Trophoblast cell (in vitro differentiated cells and primary cell): ENCODE measurements at regions not wholly inside any gene's neighbourhood (a gene's known extent, or its start where the extent isn't known, plus 50 kb on each side); places are given as distances from the start of the nearest gene placed in this dataset.
"Not testable (repeated sequence)": the region's sequence is repeated elsewhere in the genome, so short reads cannot be mapped to it uniquely, and the experiment has no call there.

Experiments used
- DNase-seq, 2 donors: peaks; one replicate each; pipeline ENCODE4 v3.0.0-alpha.2; 2016
- H2AFZ ChIP-seq: 2 replicates; pipeline ENCODE4 v1.6.1; 2013; ENCODE audit warnings: low read length, moderate library complexity, mild to moderate bottlenecking; ENCODE audit not compliant: insufficient read depth, poor library complexity
- H2AK5ac ChIP-seq: 2 replicates; pipeline ENCODE4 v1.6.1; 2013; ENCODE audit warnings: mild to moderate bottlenecking, low read length
- H2BK120ac ChIP-seq: 2 replicates; pipeline ENCODE4 v1.6.1; 2013; ENCODE audit warnings: low read length, mild to moderate bottlenecking, moderate library complexity; ENCODE audit not compliant: insufficient read depth, poor library complexity
- H2BK12ac ChIP-seq: 2 replicates; pipeline ENCODE4 v1.6.1; 2013; ENCODE audit warnings: mild to moderate bottlenecking, low read length, moderate library complexity
- H2BK5ac ChIP-seq: 2 replicates; pipeline ENCODE4 v1.6.1; 2013; ENCODE audit warnings: low read length, low read depth, moderate library complexity, mild to moderate bottlenecking; ENCODE audit not compliant: poor library complexity
- H3K14ac ChIP-seq: 2 replicates; pipeline ENCODE4 v1.6.1; 2013; ENCODE audit warnings: mild to moderate bottlenecking, low read length
- H3K18ac ChIP-seq: 2 replicates; pipeline ENCODE4 v1.6.1; 2013; ENCODE audit warnings: mild to moderate bottlenecking, low read length
- H3K23ac ChIP-seq: 2 replicates; pipeline ENCODE4 v1.6.1; 2013; ENCODE audit warnings: low read length
- H3K27ac ChIP-seq: 2 replicates; pipeline ENCODE4 v1.5.1; 2013; ENCODE audit warnings: low read depth, mild to moderate bottlenecking, inconsistent platforms, low read length, moderate library complexity
- H3K27me3 ChIP-seq: 2 replicates; pipeline ENCODE4 v1.6.1; 2013; ENCODE audit warnings: inconsistent platforms, mild to moderate bottlenecking, low read length, moderate library complexity; ENCODE audit not compliant: insufficient read depth
- H3K36me3 ChIP-seq, 2 experiments: 1 replicate in 1 of 2; 2 replicates in 1 of 2; pipeline ENCODE4 v1.6.1; 2013; ENCODE audit warnings: low read length in 2 of 2, mild to moderate bottlenecking in 2 of 2, moderate library complexity in 1 of 2; ENCODE audit not compliant: insufficient read depth in 2 of 2, control insufficient read depth in 1 of 2
- H3K4ac ChIP-seq: 2 replicates; pipeline ENCODE4 v1.6.1; 2013; ENCODE audit warnings: low read depth, mild to moderate bottlenecking, low read length, moderate library complexity
- H3K4me1 ChIP-seq, 2 experiments: 1 replicate in 1 of 2; 2 replicates in 1 of 2; pipeline ENCODE4 v1.6.1; 2013; ENCODE audit warnings: low read length in 2 of 2, mild to moderate bottlenecking in 2 of 2, moderate library complexity in 1 of 2; ENCODE audit not compliant: insufficient read depth in 2 of 2, control insufficient read depth in 1 of 2
- H3K4me2 ChIP-seq: 2 replicates; pipeline ENCODE4 v1.6.1; 2013; ENCODE audit warnings: inconsistent platforms, mild to moderate bottlenecking, low read length, moderate library complexity
- H3K4me3 ChIP-seq: 2 replicates; pipeline ENCODE4 v1.5.1; 2013; ENCODE audit warnings: mild to moderate bottlenecking, low read depth, low read length, inconsistent platforms
- H3K79me1 ChIP-seq: one replicate; pipeline ENCODE4 v1.6.1; 2013; ENCODE audit warnings: low read length
- H3K79me2 ChIP-seq: 2 replicates; pipeline ENCODE4 v1.6.1; 2013; ENCODE audit warnings: low read length, mild to moderate bottlenecking; ENCODE audit not compliant: control insufficient read depth, insufficient read depth, poor library complexity
- H3K9ac ChIP-seq: 2 replicates; pipeline ENCODE4 v1.6.1; 2013; ENCODE audit warnings: mild to moderate bottlenecking, low read length
- H3K9me3 ChIP-seq: 2 replicates; pipeline ENCODE4 v1.6.1; 2013; ENCODE audit warnings: low read depth, mild to moderate bottlenecking, control low read depth, inconsistent platforms, low read length; ENCODE audit not compliant: insufficient read depth
- H4K12ac ChIP-seq: 2 replicates; pipeline ENCODE4 v1.6.1; 2013; ENCODE audit warnings: low read depth, mild to moderate bottlenecking, low read length, moderate library complexity
- H4K8ac ChIP-seq: 2 replicates; pipeline ENCODE4 v1.6.1; 2013; ENCODE audit warnings: low read depth, mild to moderate bottlenecking, low read length, moderate library complexity
- H4K91ac ChIP-seq: one replicate; pipeline ENCODE4 v1.6.1; 2013; ENCODE audit warnings: low read depth, mild to moderate bottlenecking, low read length, moderate library complexity
- WGBS: extraction: QIAGEN DNeasy Blood & Tissue Kit; methylation state at CpG from one replicate; pipeline ENCODE4 v1.1.7; 2013; ENCODE audit warnings: missing lambda C conversion rate; ENCODE audit not compliant: insufficient read length, insufficient coverage; ENCODE audit errors: extremely low coverage; 5-methylcytosine and 5-hydroxymethylcytosine counted together

GRCh38 chr4:126922328-126922938 lies 710.3 kb upstream of the INTU start:
- H3K36me3 ChIP-seq, H3K4me3 ChIP-seq, H4K12ac ChIP-seq, H3K27me3 ChIP-seq, H3K9me3 ChIP-seq, H3K27ac ChIP-seq, H3K9ac ChIP-seq, H2BK120ac ChIP-seq, H3K79me1 ChIP-seq, H3K23ac ChIP-seq, H3K18ac ChIP-seq, H2BK5ac ChIP-seq, H2AK5ac ChIP-seq, H2BK12ac ChIP-seq, H3K4ac ChIP-seq, DNase-seq, H2AFZ ChIP-seq, H3K4me1 ChIP-seq, H3K14ac ChIP-seq, H3K4me2 ChIP-seq, H4K8ac ChIP-seq, H4K91ac ChIP-seq, H3K79me2 ChIP-seq: not testable (repeated sequence)
- no CpG with 5 or more reads among the region's 3 CpGs for WGBS

- H3K4ac ChIP-seq: no peak overlapping the region
- no peak overlapping the region for H3K23ac ChIP-seq
- H3K9me3 ChIP-seq: no peaks in the 10 kb centered on the region
- no peaks in the 10 kb centered on the region for H3K79me2 ChIP-seq
- DNase-seq: no peak
- no peak overlapping the region for H2BK12ac ChIP-seq
- no peak overlapping the region for H3K14ac ChIP-seq
- no peak overlapping the region for H3K18ac ChIP-seq
- H3K4me2 ChIP-seq: no peak overlapping the region
- H2AFZ ChIP-seq: no peak overlapping the region
- no peaks in the 10 kb centered on the region for H3K36me3 ChIP-seq
- H3K4me1 ChIP-seq: no peaks in the 10 kb centered on the region
- H4K91ac ChIP-seq: no peak overlapping the region
- no peak overlapping the region for H2AK5ac ChIP-seq
- no peak overlapping the region for H2BK5ac ChIP-seq
- no peak overlapping the region for H2BK120ac ChIP-seq
- no peaks in the 10 kb centered on the region for H3K79me1 ChIP-seq
- H3K9ac ChIP-seq: no peak overlapping the region
- H3K27me3 ChIP-seq: no peaks in the 10 kb centered on the region
- no peak overlapping the region for H4K12ac ChIP-seq
- no peak overlapping the region for H3K27ac ChIP-seq
- H4K8ac ChIP-seq: no peak overlapping the region
- no peak overlapping the region for H3K4me3 ChIP-seq
Observed at GRCh38 chr4:126924237-126924636, 708.5 kb upstream of the INTU start.

- not testable (repeated sequence) for H3K4me1 ChIP-seq, H3K9ac ChIP-seq, H3K27ac ChIP-seq, H4K8ac ChIP-seq, H2AFZ ChIP-seq, H3K23ac ChIP-seq, H4K91ac ChIP-seq, H3K4me3 ChIP-seq, H2BK12ac ChIP-seq, H3K27me3 ChIP-seq, H2BK5ac ChIP-seq, H3K18ac ChIP-seq, H3K4ac ChIP-seq, H3K9me3 ChIP-seq, H3K79me2 ChIP-seq, DNase-seq, H3K79me1 ChIP-seq, H3K14ac ChIP-seq, H3K4me2 ChIP-seq, H2AK5ac ChIP-seq, H2BK120ac ChIP-seq, H3K36me3 ChIP-seq, H4K12ac ChIP-seq
- WGBS: no CpG with 5 or more reads among the region's 4 CpGs
Observed at GRCh38 chr4:126930059-126930458, 702.7 kb upstream of the INTU start.

GRCh38 chr4:126935801-126936200 lies 697.0 kb upstream of the INTU start:
- H3K4me2 ChIP-seq: no peak overlapping the region
- no peak overlapping the region for H2BK12ac ChIP-seq
- H3K14ac ChIP-seq: no peak overlapping the region
- no peak overlapping the region for H4K91ac ChIP-seq
- H2AFZ ChIP-seq: no peak overlapping the region
- no peak overlapping the region for H4K8ac ChIP-seq
- H3K9ac ChIP-seq: no peak overlapping the region
- no peaks in the 10 kb centered on the region for H3K9me3 ChIP-seq
- H3K27me3 ChIP-seq: no peaks in the 10 kb centered on the region
- no peak overlapping the region for H3K4me3 ChIP-seq
- no peaks in the 10 kb centered on the region for H3K36me3 ChIP-seq
- DNase-seq: no peak
- H2BK5ac ChIP-seq: no peak overlapping the region
- no peak overlapping the region for H3K4ac ChIP-seq
- no peak overlapping the region for H3K27ac ChIP-seq
- no peaks in the 10 kb centered on the region for H3K79me2 ChIP-seq
- H2AK5ac ChIP-seq: no peak overlapping the region
- peaks cover 5% of the 10 kb centered on the region for H3K79me1 ChIP-seq
- no peak overlapping the region for H3K18ac ChIP-seq
- WGBS: no CpG with 5 or more reads among the region's 4 CpGs
- no peak overlapping the region for H4K12ac ChIP-seq
- no peak overlapping the region for H3K23ac ChIP-seq
- no peak overlapping the region for H2BK120ac ChIP-seq
- peaks cover 0 to 2% of the 10 kb centered on the region in 2 experiments for H3K4me1 ChIP-seq
